GM03348 (cell line): ENCODE measurements at regions not wholly inside any gene's neighbourhood (a gene's known extent, or its start where the extent isn't known, plus 50 kb on each side); places are given as distances from the start of the nearest gene placed in this dataset.
"Not testable (repeated sequence)": the region's sequence is repeated elsewhere in the genome, so short reads cannot be mapped to it uniquely, and the experiment has no call there.

ENCODE experiments used
- DNase-seq: peaks from one replicate; pipeline ENCODE4 v3.0.0; 2012; ENCODE audit warnings: low spot score

DNA sequence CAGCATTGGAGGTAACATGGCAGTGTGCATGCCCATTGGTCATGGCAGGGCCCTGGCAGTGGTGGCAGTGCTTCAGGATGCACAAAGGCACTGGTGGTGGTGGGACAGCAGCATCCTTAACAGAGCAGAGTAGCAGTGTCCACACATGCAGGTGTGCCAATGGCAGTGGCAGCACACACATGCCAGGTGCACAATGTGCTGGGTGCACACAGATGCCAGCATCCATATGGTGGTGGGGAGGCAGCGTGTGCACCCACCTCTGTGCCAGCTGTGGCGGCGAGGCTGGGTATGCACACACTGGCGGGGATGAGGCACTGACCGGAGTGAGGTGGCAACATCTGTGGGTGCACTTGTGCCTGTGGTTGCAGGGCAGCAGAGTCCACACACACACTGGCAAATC is 150.6 kb downstream of the SI start:
- DNase-seq: no peak

DNA sequence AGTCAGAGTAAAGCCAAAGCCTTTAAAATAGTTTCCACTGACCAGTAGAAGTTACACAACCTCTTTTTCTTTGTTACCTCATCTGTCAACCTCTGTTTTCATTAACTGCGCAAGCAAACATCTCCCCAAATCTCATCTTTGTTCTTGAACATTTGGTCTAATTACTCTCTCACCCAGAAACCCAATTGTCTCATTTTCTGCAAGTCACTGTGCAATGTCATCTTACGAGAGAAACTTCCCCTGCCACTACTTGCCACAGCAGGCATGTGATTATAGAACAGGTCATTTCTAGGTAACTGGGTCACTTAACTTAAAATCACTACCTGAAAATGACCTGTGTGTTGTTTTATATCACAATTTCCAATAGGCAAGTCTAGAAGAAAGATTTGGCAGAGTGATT is 159.4 kb downstream of the SI start:
- no peak for DNase-seq

DNA sequence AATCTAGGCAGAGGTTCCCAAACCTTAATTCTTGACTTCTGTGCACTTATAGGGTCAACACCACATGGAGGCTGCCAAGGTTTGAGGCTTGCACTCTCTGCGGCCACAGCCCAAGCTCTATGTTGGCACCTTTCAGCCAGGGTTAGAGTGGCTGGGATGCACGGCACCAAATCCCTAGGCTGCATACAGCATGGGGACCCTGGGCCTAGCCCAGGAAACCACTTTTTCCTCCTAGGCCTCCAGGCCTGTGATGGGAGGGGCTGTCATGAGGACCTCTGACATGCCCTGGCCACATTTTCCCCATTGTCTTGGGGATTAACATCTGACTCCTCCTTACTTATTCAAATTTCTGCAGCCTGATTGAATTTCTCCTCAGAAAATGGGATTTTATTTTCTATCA is 165.4 kb downstream of the SI start:
- no peak for DNase-seq

DNA sequence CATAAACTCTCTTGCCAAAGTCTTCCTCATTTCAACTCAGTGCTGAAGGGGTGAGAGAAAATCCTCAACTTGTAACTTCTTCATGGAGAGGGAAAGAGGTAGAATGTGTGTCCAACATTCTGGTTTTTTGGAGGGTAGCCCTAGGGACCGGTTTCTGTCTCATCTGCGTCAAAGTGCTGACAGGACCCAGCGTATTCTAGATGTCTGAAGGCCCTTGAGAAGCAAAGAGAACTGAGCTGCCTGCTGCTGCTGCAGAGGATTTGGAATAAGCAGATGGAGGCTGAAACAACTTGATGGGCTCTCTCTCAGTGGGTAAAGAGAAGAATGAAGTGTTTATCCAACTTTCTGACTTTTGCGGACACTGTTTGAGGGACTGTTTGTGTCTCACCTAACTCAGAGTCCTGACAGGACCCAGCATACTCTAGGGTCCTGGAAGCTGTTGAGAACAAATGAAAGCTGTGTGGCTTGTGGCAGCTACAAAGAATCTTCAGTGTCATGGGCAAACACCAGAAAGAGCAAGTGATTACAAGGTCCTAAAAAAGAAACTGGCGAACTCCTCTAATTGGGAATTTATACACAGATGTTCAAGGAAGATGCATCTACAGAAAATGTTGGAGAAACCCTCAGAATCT is 174.4 kb downstream of the SI start:
- DNase-seq: no peak

DNA sequence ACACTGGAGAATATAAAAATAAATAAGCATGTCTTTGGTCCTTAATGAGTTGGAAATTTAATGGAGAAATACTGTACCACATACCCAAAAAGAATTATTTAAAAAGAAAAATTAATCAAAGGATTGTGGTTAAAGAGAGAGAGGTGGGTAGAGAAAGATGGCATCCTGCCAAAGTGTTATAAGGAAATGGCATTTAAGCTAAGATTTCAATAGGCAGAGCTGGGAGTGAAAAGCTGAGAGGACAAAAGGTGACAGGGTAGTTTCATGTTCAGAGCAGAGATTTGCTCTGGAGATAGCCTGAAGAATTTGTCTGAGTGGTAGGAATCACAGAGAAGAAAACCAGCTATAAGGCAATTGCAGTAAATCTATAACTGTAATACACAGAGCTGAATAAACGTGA is 181.0 kb downstream of the SI start:
- no peak for DNase-seq

DNA sequence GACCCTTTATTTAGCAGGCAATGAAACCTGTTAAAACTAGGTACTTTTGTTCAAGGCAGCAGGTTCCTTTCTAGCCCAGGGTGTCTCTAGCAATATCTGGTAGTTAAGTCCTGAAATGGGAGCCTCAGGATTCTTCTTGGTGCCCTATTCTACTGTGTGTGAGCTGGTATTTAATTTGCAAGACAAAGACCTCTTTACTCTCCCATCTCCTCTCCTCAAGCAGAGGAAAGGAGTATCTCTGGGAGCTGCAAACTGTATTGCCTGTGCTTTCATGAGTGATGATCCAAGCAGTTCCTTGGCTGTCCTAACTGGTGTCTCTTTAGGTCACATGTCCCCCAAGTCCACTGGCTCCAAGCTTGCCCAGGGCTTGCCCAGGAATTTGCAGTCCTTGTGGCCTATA is 188.2 kb downstream of the SI start:
- no peak for DNase-seq

DNA sequence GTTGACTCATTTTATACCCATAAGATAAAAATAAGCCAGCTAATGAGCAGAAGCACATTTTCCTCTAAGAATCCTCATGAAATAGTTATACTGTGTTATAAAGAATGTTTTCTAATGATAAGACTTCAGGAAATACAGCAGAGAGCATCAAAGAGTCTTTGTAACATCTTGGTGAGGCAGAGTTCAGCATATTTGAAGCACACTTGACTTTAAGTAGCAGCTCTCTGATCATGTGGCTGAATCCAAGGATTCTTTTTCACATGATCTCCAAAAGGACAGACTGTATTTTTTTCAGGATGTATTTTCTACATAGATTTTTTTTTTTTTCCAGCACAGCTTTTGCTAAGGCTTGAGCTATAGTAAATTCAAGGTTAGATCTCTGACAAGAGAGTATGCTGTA is 195.1 kb downstream of the SI start:
- no peak for DNase-seq

DNA sequence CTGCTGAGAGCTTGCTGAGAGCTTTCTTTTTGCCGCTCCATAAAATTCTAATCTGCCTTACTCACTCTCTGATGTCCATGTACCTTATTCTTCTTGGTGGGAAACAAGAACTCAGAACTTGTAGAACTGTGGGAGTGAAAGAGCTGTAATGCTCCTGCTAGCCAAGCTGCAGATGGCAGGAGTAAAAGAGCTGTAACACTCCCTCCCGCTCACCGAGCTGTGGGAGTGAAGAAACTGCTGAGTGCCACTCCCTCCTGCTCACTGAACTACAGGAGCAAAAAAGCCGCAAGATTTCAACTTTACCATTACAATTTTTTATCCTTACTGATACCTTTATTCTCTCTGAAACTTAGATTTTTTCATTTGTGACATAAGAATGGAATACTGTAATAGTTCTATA is 199.1 kb downstream of the SI start:
- no peak for DNase-seq

DNA sequence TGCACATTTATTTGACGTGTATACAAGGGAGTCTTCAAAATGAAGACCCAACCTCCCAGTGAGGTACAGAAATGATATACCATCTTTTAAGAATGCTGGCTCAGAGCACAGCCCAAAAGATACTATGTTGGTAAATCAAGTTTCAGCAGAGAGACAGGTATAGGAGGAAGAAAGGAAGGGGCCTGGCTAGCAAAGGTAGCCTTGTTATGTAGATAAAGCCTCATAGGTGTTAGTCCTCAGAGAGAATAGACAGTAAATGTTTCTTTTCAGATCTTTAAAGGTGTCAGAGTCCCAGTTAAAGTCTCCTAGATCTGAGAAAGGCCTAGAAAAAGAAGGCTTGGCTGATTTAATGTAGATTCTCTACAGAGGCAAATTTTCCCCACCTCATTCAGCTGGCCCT is 213.8 kb downstream of the SI start:
- DNase-seq: no peak

DNA sequence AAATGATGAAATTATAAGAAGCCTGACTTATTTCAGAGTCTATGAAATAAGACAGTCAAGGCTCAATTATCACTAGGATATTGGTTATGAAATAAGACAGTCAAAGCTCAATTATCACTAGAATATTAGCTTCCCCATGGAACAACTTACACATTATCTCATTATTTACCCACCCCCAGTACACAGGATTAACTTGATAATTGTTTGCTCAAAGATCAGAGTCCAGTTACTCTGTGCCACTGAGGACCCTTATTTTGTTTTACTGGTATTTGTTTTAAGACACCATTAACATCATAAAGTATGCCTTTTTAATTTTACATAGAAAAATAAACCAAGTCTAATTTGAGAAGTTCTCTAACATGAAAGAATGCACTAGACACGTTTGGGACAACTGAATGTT is 225.4 kb downstream of the SI start:
- no peak for DNase-seq

DNA sequence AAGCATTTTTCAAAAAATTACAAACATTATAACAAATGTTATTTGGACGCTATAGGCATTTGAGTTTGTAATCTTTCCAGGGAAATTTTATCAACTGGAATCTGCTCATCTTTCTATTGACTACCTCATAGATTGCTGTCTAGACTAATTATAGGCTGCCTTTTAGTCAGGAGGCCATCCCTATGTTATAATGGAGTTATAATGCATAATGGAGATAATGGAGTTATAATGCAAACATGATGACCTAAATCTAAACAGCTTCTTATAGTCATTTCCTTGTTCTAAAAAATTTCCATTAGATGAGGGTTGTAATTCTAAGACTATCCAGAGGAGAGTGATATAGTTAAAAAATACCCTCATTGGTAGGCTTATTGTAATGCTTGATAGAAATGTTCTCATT is 226.4 kb downstream of the SI start:
- DNase-seq: no peak

DNA sequence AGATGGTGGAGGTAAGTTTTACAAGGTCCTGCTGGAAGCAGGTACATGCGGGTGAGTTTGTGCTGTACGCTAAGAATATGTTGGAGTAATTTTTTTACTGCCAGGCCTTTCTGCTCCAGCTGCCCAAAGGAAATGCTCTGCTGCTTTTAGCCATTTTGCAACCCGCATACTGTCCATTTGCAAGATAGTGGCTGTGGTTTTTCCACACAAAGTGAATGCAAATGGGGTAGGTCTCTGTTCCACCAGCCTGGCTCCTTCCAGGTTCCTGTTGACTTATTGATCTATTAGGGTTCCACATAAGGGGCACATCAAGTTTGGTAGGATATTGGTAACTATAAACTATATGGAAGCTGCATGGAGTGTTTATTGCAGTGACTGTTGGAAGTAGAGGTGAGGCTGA is 227.1 kb downstream of the SI start:
- DNase-seq: no peak

DNA sequence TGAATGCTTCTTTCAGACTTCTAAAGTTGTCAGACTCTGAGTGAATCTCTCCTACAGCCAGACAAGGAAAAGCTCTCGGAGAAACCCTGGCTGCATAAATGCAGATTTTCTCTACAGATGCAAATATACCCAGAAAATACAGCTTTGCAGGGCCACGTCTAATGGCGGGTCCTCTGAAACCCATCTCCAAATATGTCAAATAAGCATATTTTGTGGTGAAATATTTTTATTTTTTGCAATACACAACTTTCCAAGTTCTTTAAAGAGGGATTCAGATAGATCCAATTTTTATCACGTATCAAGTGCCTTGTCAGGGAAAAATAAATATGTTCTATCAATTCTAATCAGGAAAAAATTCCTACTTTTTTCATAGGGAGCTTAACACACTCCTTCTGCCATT is 229.4 kb downstream of the SI start:
- no peak for DNase-seq

DNA sequence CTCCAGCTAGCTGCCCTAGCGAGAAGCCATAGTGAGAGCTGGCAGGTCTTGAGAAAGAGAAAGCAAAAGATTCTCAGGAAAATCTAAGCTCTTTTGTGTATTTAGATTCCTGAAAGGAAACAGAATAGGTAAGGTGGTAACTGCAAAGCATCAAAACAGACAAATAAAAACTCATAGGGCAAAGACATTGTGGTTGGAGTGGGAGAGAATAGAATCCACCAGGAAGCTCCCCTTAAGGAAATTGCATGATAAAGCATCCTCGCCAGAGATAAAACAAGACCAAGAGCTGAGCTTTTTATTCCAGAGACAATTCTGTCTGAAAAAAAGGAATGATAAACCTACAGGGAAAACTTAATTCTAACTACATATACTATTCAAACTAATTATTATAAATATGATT is 232.6 kb downstream of the SI start:
- no peak for DNase-seq

DNA sequence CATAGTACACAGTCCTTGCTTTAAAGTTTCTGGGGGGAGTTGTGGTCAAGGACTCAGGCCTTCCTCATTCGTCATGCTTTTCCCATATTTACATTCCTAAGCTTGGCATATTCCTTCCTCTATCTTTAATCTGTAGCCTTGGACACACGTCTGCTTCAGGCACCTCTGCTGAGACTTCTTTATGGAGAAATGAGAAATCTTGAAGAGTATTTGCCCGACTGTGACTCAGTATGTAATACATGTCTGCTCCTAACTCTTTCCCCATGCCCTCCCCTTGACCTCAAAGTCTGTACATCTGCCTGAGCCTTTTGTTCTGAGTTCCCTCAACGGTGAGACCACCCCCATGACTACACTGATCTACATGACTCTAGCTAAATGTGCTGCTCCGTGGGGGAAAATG is 246.1 kb downstream of the SI start:
- DNase-seq: no peak

DNA sequence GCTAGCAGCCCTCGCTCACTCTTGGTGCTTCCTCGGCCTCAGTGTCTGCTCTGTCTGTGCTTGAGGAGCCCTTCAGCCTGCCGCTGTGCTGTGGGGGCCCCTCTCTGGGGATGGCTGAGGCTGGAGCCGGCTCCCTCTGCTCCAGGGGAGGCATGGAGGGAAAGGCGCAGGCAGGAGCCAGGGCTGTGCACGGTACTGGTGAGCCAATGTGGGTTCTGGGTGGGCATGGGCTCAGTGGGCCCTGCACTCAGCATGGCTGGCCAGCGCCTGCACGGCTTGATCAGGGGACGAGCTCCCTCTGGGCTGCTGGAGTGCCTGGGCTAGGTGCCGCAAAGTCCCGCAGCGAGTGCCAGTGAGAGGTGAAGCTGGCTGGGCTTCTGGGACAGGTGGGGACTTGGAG is 260.0 kb downstream of the SI start:
- DNase-seq: no peak

DNA sequence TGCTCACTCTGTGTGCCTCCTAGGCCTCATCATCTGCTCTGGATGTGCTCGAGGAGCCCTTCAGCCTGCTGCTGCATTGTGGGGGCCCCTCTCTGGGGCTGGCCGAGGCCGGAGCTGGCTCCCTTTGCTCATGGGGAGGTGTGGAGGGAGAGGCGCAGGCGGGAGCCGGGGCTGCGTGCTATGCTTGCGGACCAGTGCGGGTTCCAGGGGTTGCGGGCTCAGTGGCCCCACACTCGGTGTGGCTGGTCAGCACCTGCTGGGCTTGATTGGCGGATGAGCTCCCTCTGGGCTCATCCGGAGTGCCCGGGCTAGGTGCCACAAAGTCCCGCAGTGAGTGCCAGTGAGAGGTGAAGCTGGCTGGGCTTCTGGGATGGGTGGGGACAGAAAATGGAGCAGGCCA is 264.2 kb downstream of the SI start:
- DNase-seq: no peak

DNA sequence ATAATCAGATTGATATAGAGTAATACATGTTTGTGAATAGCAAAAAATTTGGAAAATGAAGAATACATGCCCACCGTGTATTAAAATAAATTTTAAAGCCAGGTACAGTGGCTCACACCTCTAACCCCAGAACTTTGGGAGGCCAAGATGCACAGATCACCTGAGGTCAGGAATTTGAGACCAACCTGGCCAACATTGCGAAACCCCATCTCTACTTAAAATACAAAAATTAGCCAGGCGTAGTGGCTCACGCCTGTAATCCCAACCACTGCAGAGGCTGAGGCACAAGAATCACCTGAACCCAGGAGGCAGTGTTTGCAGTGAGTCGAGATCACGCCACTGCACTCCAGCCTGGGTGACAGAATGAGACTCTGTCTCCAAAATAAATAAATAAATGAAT is 266.3 kb downstream of the SI start:
- no peak for DNase-seq

DNA sequence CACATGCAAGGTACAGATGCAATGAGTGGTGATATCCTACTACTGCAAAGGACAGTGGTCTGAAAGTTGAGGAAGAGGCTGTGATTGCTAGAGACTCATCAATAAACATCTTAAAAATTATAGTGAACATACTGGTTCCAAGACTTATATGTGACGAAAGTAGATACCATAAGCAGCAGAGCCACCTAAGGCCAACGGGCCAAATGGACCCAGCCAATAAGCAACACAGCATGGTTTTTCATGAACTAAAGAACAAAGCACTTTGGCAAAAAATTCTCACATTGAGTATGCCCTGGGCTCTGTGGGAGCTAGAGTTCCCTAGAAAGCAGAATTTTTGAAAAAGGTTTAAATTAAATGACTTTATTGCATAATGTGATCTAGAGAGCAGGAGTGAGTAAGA is 272.1 kb downstream of the SI start:
- DNase-seq: peak; percentile 4

DNA sequence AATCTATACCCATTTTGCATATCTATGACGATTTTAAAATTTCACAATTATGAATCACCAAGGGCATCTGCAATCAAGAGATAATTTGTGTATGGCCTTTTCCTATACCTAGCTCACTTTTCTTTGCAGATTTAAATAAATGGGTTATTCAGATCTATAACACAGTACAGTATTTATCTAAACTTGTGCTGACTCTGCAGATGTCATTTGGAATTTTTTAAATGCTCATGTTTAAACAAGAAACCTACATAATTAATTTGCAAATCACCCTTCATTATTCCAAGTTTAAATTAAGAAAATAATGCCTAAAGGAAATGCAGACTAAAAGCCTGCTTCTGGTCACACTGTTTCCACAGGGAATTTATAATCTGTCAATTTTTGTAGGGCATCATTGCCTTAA is 284.2 kb downstream of the SI start:
- DNase-seq: no peak

DNA sequence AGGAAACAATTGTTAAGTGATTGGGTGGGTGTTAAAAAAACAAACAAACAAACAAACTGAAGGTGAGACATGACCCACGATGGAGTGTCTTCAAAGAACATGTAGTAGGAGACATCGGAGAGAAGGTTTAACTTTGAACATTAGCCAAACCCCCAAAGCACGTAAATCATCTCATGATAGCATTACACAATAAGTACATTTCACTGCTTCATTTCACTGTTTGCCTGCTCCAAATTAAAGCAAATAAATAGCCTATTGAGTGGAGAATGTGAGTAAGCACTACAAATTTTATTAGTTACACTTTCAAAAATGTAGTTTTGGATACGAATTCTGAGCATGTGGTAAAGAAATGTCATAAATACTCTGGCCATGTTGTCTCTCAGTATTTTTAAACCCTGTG is 287.0 kb downstream of the SI start:
- DNase-seq: no peak

DNA sequence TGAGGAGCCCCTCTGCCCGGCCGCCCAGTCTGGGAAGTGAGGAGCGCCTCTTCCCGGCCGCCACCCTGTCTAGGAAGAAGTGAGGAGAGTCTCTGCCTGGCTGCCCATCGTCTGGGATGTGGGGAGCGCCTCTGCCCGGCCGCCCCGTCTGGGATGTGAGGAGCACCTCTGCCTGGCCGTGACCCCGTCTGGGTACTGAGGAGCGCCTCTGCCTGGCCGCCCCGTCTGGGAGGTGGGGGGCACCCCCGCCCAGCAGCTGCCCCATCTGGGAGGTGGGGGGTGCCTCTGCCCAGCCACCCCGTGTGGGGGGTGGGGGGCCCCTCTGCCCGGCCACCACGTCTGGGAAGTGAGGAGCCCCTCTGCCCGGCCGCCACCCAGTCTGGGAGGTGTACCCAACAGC is 293.9 kb downstream of the SI start:
- not testable (repeated sequence) for DNase-seq

DNA sequence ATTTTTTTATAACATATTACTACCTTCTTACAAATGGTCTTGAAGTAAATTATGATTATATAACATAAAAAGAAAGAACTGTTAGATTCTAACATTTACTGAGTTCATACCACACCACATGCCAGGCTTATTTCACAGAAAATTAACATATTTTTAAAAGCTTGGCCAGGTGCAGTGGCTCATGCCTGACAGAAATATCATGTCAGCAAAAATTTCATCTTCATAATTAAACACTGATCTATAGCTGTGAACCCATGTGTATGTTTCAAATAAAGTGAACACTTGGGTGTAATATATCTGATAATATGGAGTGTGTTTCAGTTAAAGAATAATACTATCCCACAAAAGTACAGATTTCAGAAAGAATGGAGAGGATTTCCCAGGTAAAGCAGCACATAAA is 296.5 kb downstream of the SI start:
- no peak for DNase-seq

DNA sequence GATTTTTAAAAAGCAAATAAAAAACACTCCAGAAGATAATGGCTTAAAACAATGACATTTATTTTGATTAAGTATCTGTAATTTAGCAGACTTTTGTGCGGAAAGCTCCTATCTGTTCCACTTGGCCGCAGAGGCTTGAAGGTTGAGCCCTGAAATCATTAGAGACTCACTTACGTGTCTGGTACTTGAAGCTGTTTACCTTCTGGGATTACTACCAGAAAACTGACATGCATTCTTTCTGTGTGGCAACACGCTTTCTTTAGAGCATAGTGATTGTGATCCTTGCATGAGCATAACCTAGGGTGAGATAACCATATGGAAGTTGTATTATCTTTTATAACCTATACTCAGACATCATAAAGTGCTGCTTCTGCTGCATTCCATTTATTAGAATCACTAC is 298.5 kb downstream of the SI start:
- no peak for DNase-seq

DNA sequence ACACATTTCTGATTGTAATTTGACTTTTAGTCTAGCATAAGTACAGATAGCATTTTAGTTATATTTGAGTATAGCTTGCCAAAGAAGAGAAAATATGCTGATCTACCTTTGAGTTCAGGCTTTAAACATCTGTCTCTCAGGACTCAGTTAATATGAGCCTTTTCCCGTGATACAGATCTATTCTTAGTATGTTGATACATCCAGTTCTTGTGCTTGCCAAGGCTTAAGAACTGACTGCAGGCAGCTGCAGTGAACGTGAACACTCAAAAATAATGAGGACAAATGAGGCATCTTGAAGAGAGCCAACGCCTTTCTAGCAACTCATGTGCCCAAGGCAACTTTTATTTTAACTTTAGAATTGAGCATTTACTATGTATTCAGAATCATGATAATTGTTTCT is 325.5 kb downstream of the SI start:
- no peak for DNase-seq
